Left ventricle myocardium inferior (tissue), 1 donor: ENCODE measurements at regions not wholly inside any gene's neighbourhood (a gene's known extent, or its start where the extent isn't known, plus 50 kb on each side); places are given as distances from the start of the nearest gene placed in this dataset.

ENCODE experiments used
- DNase-seq: peaks from one replicate; pipeline ENCODE4 v3.0.0-alpha.2; 2020
- H3K27ac ChIP-seq: fragments of 200-600 bp; replicated peaks from 2 replicates; pipeline ENCODE4 v1.8.0; 2021
- H3K27me3 ChIP-seq: fragments of 200-600 bp; 2 replicates; pipeline ENCODE4 v1.8.0; 2021; ENCODE audit warnings: low read depth
- H3K36me3 ChIP-seq: fragments of 200-600 bp; 2 replicates; pipeline ENCODE4 v1.8.0; 2021
- H3K4me1 ChIP-seq: fragments of 200-600 bp; 2 replicates; pipeline ENCODE4 v1.8.0; 2021
- H3K4me3 ChIP-seq: fragments of 200-600 bp; 2 replicates; pipeline ENCODE4 v1.8.0; 2021; ENCODE audit warnings: mild to moderate bottlenecking, moderate library complexity
- H3K9me3 ChIP-seq: fragments of 200-600 bp; replicated peaks from 2 replicates; pipeline ENCODE4 v1.8.0; 2021
- intact Hi-C: fragments of 100-400 bp; cut with micrococcal nuclease; formaldehyde crosslinking; loops from one replicate; pipeline ENCODE4 v1.11.0; 2022
- TF ChIP-seq, protein P1 (sequence below): fragments of 200-600 bp; IDR thresholded peaks from 2 replicates; pipeline ENCODE4 v1.8.0; 2021; ENCODE audit warnings: antibody characterized with exemption, mild to moderate bottlenecking, borderline replicate concordance
- donor health status: DM: no; HTN: yes; CAD: no; lungs with severe emphysema.

DNA sequence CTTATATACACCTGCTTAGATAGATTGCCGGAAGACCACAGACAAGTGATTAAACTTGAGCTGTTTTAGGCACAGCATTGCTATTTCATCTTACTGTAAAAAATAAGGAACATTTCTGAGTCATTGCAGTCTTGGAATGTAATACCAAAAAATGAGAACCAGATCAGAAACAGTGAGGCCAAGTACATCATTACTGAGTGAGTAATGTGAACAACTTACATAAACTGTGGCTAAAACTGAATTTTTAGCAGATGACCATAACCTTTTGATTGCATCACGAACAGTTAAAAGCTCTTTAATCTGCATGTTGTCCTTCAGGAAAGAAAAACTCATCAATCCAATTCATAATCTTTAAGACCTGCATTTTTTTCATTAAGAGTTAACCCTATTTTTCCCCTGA lies 157.1 kb upstream of the FGF10 start:
- intact Hi-C loops: no loop called here
- Histone ChIP-seq H3K9me3 (no peaks in the 10 kb centered on the region), H3K4me1 (no peaks in the 10 kb centered on the region), H3K27ac (no peak overlapping the region), H3K4me3 (no peak overlapping the region), H3K36me3 (no peaks in the 10 kb centered on the region), H3K27me3 (no peaks in the 10 kb centered on the region)
- TF ChIP-seq, protein P1, sequence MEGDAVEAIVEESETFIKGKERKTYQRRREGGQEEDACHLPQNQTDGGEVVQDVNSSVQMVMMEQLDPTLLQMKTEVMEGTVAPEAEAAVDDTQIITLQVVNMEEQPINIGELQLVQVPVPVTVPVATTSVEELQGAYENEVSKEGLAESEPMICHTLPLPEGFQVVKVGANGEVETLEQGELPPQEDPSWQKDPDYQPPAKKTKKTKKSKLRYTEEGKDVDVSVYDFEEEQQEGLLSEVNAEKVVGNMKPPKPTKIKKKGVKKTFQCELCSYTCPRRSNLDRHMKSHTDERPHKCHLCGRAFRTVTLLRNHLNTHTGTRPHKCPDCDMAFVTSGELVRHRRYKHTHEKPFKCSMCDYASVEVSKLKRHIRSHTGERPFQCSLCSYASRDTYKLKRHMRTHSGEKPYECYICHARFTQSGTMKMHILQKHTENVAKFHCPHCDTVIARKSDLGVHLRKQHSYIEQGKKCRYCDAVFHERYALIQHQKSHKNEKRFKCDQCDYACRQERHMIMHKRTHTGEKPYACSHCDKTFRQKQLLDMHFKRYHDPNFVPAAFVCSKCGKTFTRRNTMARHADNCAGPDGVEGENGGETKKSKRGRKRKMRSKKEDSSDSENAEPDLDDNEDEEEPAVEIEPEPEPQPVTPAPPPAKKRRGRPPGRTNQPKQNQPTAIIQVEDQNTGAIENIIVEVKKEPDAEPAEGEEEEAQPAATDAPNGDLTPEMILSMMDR: no peak
- no peak for DNase-seq

DNA sequence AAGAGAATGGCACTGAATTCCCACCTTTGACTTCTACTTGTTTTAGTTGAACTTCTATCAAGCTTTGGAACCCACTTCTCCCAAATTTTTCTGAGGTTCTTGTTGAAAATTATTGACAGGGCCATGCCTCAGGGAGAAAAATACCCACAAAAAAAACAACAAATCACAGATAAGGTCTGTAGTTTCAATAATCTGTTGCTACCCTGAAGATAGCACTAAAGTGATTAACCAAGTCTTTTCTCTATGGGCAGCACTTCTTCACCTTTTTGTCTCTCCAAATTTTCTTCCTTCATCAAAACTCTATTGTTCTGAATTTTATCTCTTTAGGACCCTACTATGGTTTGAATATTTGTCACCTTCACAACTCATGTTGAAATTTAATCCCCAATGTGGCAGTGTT lies 154.3 kb upstream of the FGF10 start:
- DNase-seq: no peak
- Histone ChIP-seq H3K27ac (no peak overlapping the region), H3K4me1 (no peaks in the 10 kb centered on the region), H3K36me3 (no peaks in the 10 kb centered on the region), H3K9me3 (no peaks in the 10 kb centered on the region), H3K4me3 (no peak overlapping the region), H3K27me3 (no peaks in the 10 kb centered on the region)
- TF ChIP-seq, protein P1: no peak
- intact Hi-C loops: no loop called here

DNA sequence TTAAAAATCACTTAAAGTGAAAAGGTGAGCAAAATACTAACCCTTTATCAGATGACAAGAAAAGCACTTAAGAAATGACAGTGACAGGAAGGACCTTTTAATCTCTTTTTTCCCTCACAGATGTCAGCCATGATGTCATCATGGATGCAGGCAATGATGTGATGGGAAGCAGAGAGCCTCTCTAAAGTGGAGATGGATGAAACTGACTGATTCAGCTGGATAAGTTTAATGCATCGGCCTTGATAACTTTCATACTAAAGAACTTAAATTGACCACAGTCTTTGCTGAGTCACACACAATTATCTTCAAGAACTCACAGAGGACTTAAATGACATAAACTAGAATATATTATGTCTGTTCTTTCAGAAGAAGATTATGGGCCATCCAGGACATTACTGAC lies 153.2 kb upstream of the FGF10 start:
- H3K27ac ChIP-seq: no peak overlapping the region
- DNase-seq: no peak
- H3K36me3 ChIP-seq: no peaks in the 10 kb centered on the region
- H3K4me1 ChIP-seq: no peaks in the 10 kb centered on the region
- no peak overlapping the region for H3K4me3 ChIP-seq
- H3K27me3 ChIP-seq: no peaks in the 10 kb centered on the region
- H3K9me3 ChIP-seq: no peaks in the 10 kb centered on the region
- TF ChIP-seq, protein P1: no peak
- intact Hi-C loops: no loop called here

DNA sequence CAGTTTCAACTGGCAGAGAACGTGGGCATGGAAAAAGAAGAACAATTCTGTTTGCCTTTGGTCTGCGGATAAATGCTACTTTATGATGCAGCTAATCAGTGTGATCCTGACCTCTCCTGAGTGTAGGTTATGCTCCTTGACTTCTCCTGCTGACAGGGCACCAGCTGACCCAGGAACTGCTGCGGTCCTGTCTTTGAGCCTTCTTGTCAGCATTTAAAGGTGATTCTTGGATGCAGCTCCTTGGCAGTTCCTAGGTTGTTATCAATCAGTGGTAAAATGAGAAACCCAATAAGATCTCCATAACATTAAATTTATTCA lies 150.3 kb upstream of the FGF10 start:
- no peaks in the 10 kb centered on the region for H3K27me3 ChIP-seq
- no peaks in the 10 kb centered on the region for H3K36me3 ChIP-seq
- TF ChIP-seq, protein P1: no peak
- no peak for DNase-seq
- H3K4me3 ChIP-seq: no peak overlapping the region
- no peaks in the 10 kb centered on the region for H3K9me3 ChIP-seq
- intact Hi-C loops: loop anchor here (5.0 kb wide), 1 partner anchor 233 kb away; no protein-coding TSS in a partner anchor
- no peak overlapping the region for H3K27ac ChIP-seq
- no peaks in the 10 kb centered on the region for H3K4me1 ChIP-seq

DNA sequence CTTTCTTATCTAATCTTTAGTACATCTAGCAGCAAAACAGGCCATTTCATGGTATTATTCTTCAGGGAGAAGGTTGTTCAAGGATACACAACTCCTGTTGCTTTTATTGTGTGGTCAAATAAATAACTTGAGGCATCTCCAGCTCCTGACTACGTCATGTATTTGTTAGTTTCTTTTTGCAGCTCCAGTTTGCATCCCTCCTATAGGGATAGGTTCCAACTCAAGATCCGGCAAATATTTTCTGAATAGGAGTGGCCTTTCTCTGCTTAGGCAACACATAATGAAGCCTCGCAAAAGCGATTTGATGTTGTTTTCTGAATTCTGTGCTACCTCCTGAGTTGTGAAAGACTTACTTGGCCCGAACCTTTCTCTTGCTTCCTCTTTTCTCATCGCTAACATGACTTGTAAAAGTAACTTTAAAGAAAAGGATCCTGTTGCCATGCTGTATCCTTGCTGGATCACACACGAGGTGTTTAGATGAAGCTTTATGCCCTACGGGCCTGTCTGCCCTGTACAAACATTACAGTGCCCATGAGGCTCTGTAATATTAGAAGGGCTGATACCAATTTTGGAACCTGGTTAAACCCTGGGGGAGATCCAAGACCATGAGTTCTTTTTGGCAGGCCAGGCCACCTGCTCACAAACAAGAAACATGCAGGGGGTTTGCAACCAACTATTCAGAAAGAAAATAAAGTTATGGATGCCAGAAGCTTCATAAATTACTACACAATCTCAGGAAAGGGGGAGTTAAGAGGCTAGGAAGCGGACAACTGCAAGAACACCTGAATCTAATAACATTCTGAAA lies 149.8 kb upstream of the FGF10 start:
- no peaks in the 10 kb centered on the region for H3K4me1 ChIP-seq

More for the DNA sequence above, 149.8 kb upstream of the FGF10 start:
- no peak for DNase-seq
- H3K9me3 ChIP-seq: no peaks in the 10 kb centered on the region
- H3K36me3 ChIP-seq: no peaks in the 10 kb centered on the region
- intact Hi-C loops: loop anchor here (5.0 kb wide), 1 partner anchor 233 kb away; no protein-coding TSS in a partner anchor
- TF ChIP-seq, protein P1: no peak
- no peak overlapping the region for H3K27ac ChIP-seq
- no peak overlapping the region for H3K4me3 ChIP-seq
- no peaks in the 10 kb centered on the region for H3K27me3 ChIP-seq
